HCT116 (cell line): ENCODE measurements at regions not wholly inside any gene's neighbourhood (a gene's known extent, or its start where the extent isn't known, plus 50 kb on each side); places are given as distances from the start of the nearest gene placed in this dataset.

Experiments used
- CBX3 ChIP-seq: IDR thresholded peaks from 2 replicates; pipeline ENCODE4 v1.6.1; 2012; ENCODE audit warnings: low read depth
- CTCF ChIP-seq, 3 experiments: fragments of 200-600 bp in 1 of 3; sonication (generic) in 1 of 3; IDR thresholded peaks in 2 of 3; conservative IDR thresholded peaks in 1 of 3; 2 replicates each; pipeline ENCODE4 v1.5.1; 2012 to 2017; ENCODE audit warnings: low read depth in 2 of 3, low read length in 2 of 3, antibody characterized with exemption in 1 of 3, borderline replicate concordance in 1 of 3, control low read depth in 1 of 3, mild to moderate bottlenecking in 1 of 3, mixed read lengths in 1 of 3, mixed run types in 1 of 3, moderate library complexity in 1 of 3; ENCODE audit not compliant: insufficient read depth in 1 of 3
- EGR1 ChIP-seq: IDR thresholded peaks from 2 replicates; pipeline ENCODE4 v1.6.1; 2012; ENCODE audit warnings: low read depth
- EZH2 ChIP-seq: fragments of 200-600 bp; sonication (generic); IDR thresholded peaks from 2 replicates; pipeline ENCODE4 v1.6.1; 2017; ENCODE audit warnings: antibody characterized with exemption, mixed run types
- EZH2phosphoT487 ChIP-seq: fragments of 200-600 bp; IDR thresholded peaks from 2 replicates; pipeline ENCODE4 v1.6.1; 2018; ENCODE audit warnings: antibody characterized with exemption, borderline replicate concordance
- POLR2A ChIP-seq: IDR thresholded peaks from 2 replicates; pipeline ENCODE4 v1.7.0; 2011; ENCODE audit warnings: borderline replicate concordance; ENCODE audit not compliant: insufficient read depth, insufficient read length; ENCODE audit errors: extremely low read depth
- POLR2AphosphoS5 ChIP-seq: IDR thresholded peaks from 2 replicates; pipeline ENCODE4 v1.6.1; 2011; ENCODE audit warnings: mild to moderate bottlenecking, low read depth, low read length, moderate library complexity
- RAD21 ChIP-seq: IDR thresholded peaks from 2 replicates; pipeline ENCODE4 v1.6.1; 2012; ENCODE audit warnings: low read depth, mild to moderate bottlenecking
- SIN3A ChIP-seq: IDR thresholded peaks from 2 replicates; pipeline ENCODE4 v1.6.1; 2012; ENCODE audit warnings: low read depth
- SRF ChIP-seq: IDR thresholded peaks from 2 replicates; pipeline ENCODE4 v1.6.1; 2012; ENCODE audit warnings: low read depth

- TF ChIP-seq POLR2A (no peak), CTCF (IDR thresholded peaks at IDR 0.05 in 2 of 3, conservative IDR thresholded peaks at IDR 0.05 in 1 of 3; ENCODE audit: borderline replicate concordance in 1 of 3, insufficient read depth in 1 of 3, low read depth in 2 of 3, low read length in 2 of 3) (no peak), RAD21 (no peak), SIN3A (no peak), SRF (no peak), POLR2AphosphoS5 (no peak), EZH2 (no peak), CBX3 (no peak), EZH2phosphoT487 (no peak), EGR1 (no peak)
Measured at GRCh38 chr1:203931953-203932352, 70.6 kb downstream of the SNRPE start.
